ENCODE measurements at regions not wholly inside any gene's neighbourhood (a gene's known extent, or its start where the extent isn't known, plus 50 kb on each side); places are given as distances from the start of the nearest gene placed in this dataset.

GRCh38 chrX:6906608-6907007, 240.9 kb upstream of the STS start:
- no peaks in the 10 kb centered on the region for H3K36me3 ChIP-seq (ENCODE audit: control insufficient read depth, insufficient read depth, low read length)
- no peaks in the 10 kb centered on the region for H3K27me3 ChIP-seq (ENCODE audit: control insufficient read depth, insufficient read depth, low read length)
- no peak overlapping the region for H3K9ac ChIP-seq (ENCODE audit: low read depth, low read length)
- no peak overlapping the region for H3K4me3 ChIP-seq (ENCODE audit: low read depth, low read length)
- H3K27ac ChIP-seq (ENCODE audit: low read depth, low read length) = no peak overlapping the region
- H3K4me1 ChIP-seq (ENCODE audit: control insufficient read depth, insufficient read depth, low read length) = peaks cover 8% of the 10 kb centered on the region; the same call in 1 of the 2 replicates
- H3K9me3 ChIP-seq (ENCODE audit: control insufficient read depth, insufficient read depth, low read length) = no peaks in the 10 kb centered on the region

- no peaks in the 10 kb centered on the region for H3K36me3 ChIP-seq (ENCODE audit: control insufficient read depth, insufficient read depth, low read length)
- H3K4me3 ChIP-seq (ENCODE audit: low read depth, low read length) = no peak overlapping the region
- no peak overlapping the region for H3K9ac ChIP-seq (ENCODE audit: low read depth, low read length)
- H3K27ac ChIP-seq (ENCODE audit: low read depth, low read length) = no peak overlapping the region
- peaks cover 8% of the 10 kb centered on the region; the same call in 1 of the 2 replicates for H3K4me1 ChIP-seq (ENCODE audit: control insufficient read depth, insufficient read depth, low read length)
- H3K27me3 ChIP-seq (ENCODE audit: control insufficient read depth, insufficient read depth, low read length) = no peaks in the 10 kb centered on the region
- no peaks in the 10 kb centered on the region for H3K9me3 ChIP-seq (ENCODE audit: control insufficient read depth, insufficient read depth, low read length)
Measured at GRCh38 chrX:6904156-6904555, 243.4 kb upstream of the STS start.

- Histone ChIP-seq H3K27ac (ENCODE audit: low read depth, low read length) (no peak overlapping the region), H3K4me1 (ENCODE audit: control insufficient read depth, insufficient read depth, low read length) (peaks cover 8% of the 10 kb centered on the region; the same call in 1 of the 2 replicates), H3K9ac (ENCODE audit: low read depth, low read length) (no peak overlapping the region), H3K4me3 (ENCODE audit: low read depth, low read length) (no peak overlapping the region), H3K27me3 (ENCODE audit: control insufficient read depth, insufficient read depth, low read length) (no peaks in the 10 kb centered on the region), H3K36me3 (ENCODE audit: control insufficient read depth, insufficient read depth, low read length) (no peaks in the 10 kb centered on the region), H3K9me3 (ENCODE audit: control insufficient read depth, insufficient read depth, low read length) (no peaks in the 10 kb centered on the region)
Measured at GRCh38 chrX:6898371-6898770, 249.1 kb upstream of the STS start.

GRCh38 chrX:6891404-6891803, 256.1 kb upstream of the STS start:
- no peaks in the 10 kb centered on the region for H3K27me3 ChIP-seq (ENCODE audit: control insufficient read depth, insufficient read depth, low read length)
- H3K9ac ChIP-seq (ENCODE audit: low read depth, low read length) = no peak overlapping the region
- H3K36me3 ChIP-seq (ENCODE audit: control insufficient read depth, insufficient read depth, low read length) = no peaks in the 10 kb centered on the region
- no peak overlapping the region for H3K27ac ChIP-seq (ENCODE audit: low read depth, low read length)
- no peak overlapping the region for H3K4me3 ChIP-seq (ENCODE audit: low read depth, low read length)
- H3K4me1 ChIP-seq (ENCODE audit: control insufficient read depth, insufficient read depth, low read length) = no peaks in the 10 kb centered on the region
- peaks cover 8% of the 10 kb centered on the region; the same call in 1 of the 2 replicates for H3K9me3 ChIP-seq (ENCODE audit: control insufficient read depth, insufficient read depth, low read length)

GRCh38 chrX:6890544-6891261, 256.8 kb upstream of the STS start:
- Histone ChIP-seq H3K27me3 (ENCODE audit: control insufficient read depth, insufficient read depth, low read length) (no peaks in the 10 kb centered on the region), H3K4me3 (ENCODE audit: low read depth, low read length) (no peak overlapping the region), H3K4me1 (ENCODE audit: control insufficient read depth, insufficient read depth, low read length) (no peaks in the 10 kb centered on the region), H3K9ac (ENCODE audit: low read depth, low read length) (no peak overlapping the region), H3K27ac (ENCODE audit: low read depth, low read length) (no peak overlapping the region), H3K9me3 (ENCODE audit: control insufficient read depth, insufficient read depth, low read length) (peaks cover 8% of the 10 kb centered on the region; the same call in 1 of the 2 replicates), H3K36me3 (ENCODE audit: control insufficient read depth, insufficient read depth, low read length) (no peaks in the 10 kb centered on the region)

GRCh38 chrX:6885909-6886308, 261.6 kb upstream of the STS start:
- no peaks in the 10 kb centered on the region for H3K36me3 ChIP-seq (ENCODE audit: control insufficient read depth, insufficient read depth, low read length)
- H3K9me3 ChIP-seq (ENCODE audit: control insufficient read depth, insufficient read depth, low read length) = no peaks in the 10 kb centered on the region
- no peaks in the 10 kb centered on the region for H3K27me3 ChIP-seq (ENCODE audit: control insufficient read depth, insufficient read depth, low read length)
- H3K27ac ChIP-seq (ENCODE audit: low read depth, low read length) = no peak overlapping the region
- H3K4me1 ChIP-seq (ENCODE audit: control insufficient read depth, insufficient read depth, low read length) = no peaks in the 10 kb centered on the region
- H3K4me3 ChIP-seq (ENCODE audit: low read depth, low read length) = no peak overlapping the region
- H3K9ac ChIP-seq (ENCODE audit: low read depth, low read length) = no peak overlapping the region

GRCh38 chrX:6885396-6885795, 262.1 kb upstream of the STS start:
- no peak overlapping the region for H3K9ac ChIP-seq (ENCODE audit: low read depth, low read length)
- H3K27ac ChIP-seq (ENCODE audit: low read depth, low read length) = no peak overlapping the region
- no peaks in the 10 kb centered on the region for H3K36me3 ChIP-seq (ENCODE audit: control insufficient read depth, insufficient read depth, low read length)
- no peaks in the 10 kb centered on the region for H3K27me3 ChIP-seq (ENCODE audit: control insufficient read depth, insufficient read depth, low read length)
- no peak overlapping the region for H3K4me3 ChIP-seq (ENCODE audit: low read depth, low read length)
- no peaks in the 10 kb centered on the region for H3K4me1 ChIP-seq (ENCODE audit: control insufficient read depth, insufficient read depth, low read length)
- H3K9me3 ChIP-seq (ENCODE audit: control insufficient read depth, insufficient read depth, low read length) = no peaks in the 10 kb centered on the region

GRCh38 chrX:6861456-6861855, 286.1 kb upstream of the STS start:
- no peaks in the 10 kb centered on the region for H3K36me3 ChIP-seq (ENCODE audit: control insufficient read depth, insufficient read depth, low read length)
- no peak overlapping the region for H3K4me3 ChIP-seq (ENCODE audit: low read depth, low read length)
- peaks cover 47% of the 10 kb centered on the region for H3K9me3 ChIP-seq (ENCODE audit: control insufficient read depth, insufficient read depth, low read length)
- H3K9ac ChIP-seq (ENCODE audit: low read depth, low read length) = no peak overlapping the region
- no peak overlapping the region for H3K27ac ChIP-seq (ENCODE audit: low read depth, low read length)
- peaks cover 7% of the 10 kb centered on the region for H3K4me1 ChIP-seq (ENCODE audit: control insufficient read depth, insufficient read depth, low read length)
- no peaks in the 10 kb centered on the region for H3K27me3 ChIP-seq (ENCODE audit: control insufficient read depth, insufficient read depth, low read length)

GRCh38 chrX:6857749-6858148, 289.8 kb upstream of the STS start:
- no peak overlapping the region for H3K9ac ChIP-seq (ENCODE audit: low read depth, low read length)
- H3K4me3 ChIP-seq (ENCODE audit: low read depth, low read length) = no peak overlapping the region; the same call in 1 of the 2 replicates
- peaks cover 17% of the 10 kb centered on the region for H3K4me1 ChIP-seq (ENCODE audit: control insufficient read depth, insufficient read depth, low read length)
- peaks cover 32% of the 10 kb centered on the region for H3K9me3 ChIP-seq (ENCODE audit: control insufficient read depth, insufficient read depth, low read length)
- H3K27me3 ChIP-seq (ENCODE audit: control insufficient read depth, insufficient read depth, low read length) = no peaks in the 10 kb centered on the region
- no peaks in the 10 kb centered on the region for H3K36me3 ChIP-seq (ENCODE audit: control insufficient read depth, insufficient read depth, low read length)
- H3K27ac ChIP-seq (ENCODE audit: low read depth, low read length) = peak overlapping the region; percentile 54

GRCh38 chrX:6856471-6856870, 291.0 kb upstream of the STS start:
- H3K36me3 ChIP-seq (ENCODE audit: control insufficient read depth, insufficient read depth, low read length) = no peaks in the 10 kb centered on the region
- H3K9ac ChIP-seq (ENCODE audit: low read depth, low read length) = no peak overlapping the region
- no peaks in the 10 kb centered on the region for H3K27me3 ChIP-seq (ENCODE audit: control insufficient read depth, insufficient read depth, low read length)
- H3K9me3 ChIP-seq (ENCODE audit: control insufficient read depth, insufficient read depth, low read length) = peaks cover 41% of the 10 kb centered on the region
- H3K27ac ChIP-seq (ENCODE audit: low read depth, low read length) = peak overlapping the region; percentile 43
- H3K4me1 ChIP-seq (ENCODE audit: control insufficient read depth, insufficient read depth, low read length) = peaks cover 17% of the 10 kb centered on the region
- no peak overlapping the region for H3K4me3 ChIP-seq (ENCODE audit: low read depth, low read length)

GRCh38 chrX:6852869-6853268, 294.6 kb upstream of the STS start:
- Histone ChIP-seq H3K36me3 (ENCODE audit: control insufficient read depth, insufficient read depth, low read length) (no peaks in the 10 kb centered on the region), H3K9ac (ENCODE audit: low read depth, low read length) (no peak overlapping the region), H3K4me1 (ENCODE audit: control insufficient read depth, insufficient read depth, low read length) (peaks cover 35% of the 10 kb centered on the region), H3K27ac (ENCODE audit: low read depth, low read length) (no peak overlapping the region), H3K27me3 (ENCODE audit: control insufficient read depth, insufficient read depth, low read length) (no peaks in the 10 kb centered on the region), H3K4me3 (ENCODE audit: low read depth, low read length) (no peak overlapping the region), H3K9me3 (ENCODE audit: control insufficient read depth, insufficient read depth, low read length) (peaks cover 21% of the 10 kb centered on the region)
